Chondrocyte (in vitro differentiated cells): ENCODE measurements at regions not wholly inside any gene's neighbourhood (a gene's known extent, or its start where the extent isn't known, plus 50 kb on each side); places are given as distances from the start of the nearest gene placed in this dataset.

Source experiments
- DNase-seq: peaks from one replicate; pipeline ENCODE4 v3.0.0; 2021; ENCODE audit warnings: mixed read lengths, low spot score
- H3K27ac Mint-ChIP-seq: one replicate; pipeline ENCODE4 v1.8.0; 2021; ENCODE audit warnings: mild to moderate bottlenecking, moderate library complexity, mixed read lengths; ENCODE audit not compliant: unreplicated experiment
- H3K27me3 Mint-ChIP-seq: 2 replicates; pipeline ENCODE4 v1.8.0; 2021; ENCODE audit warnings: low read depth, mixed read lengths
- H3K36me3 Mint-ChIP-seq: 2 replicates; pipeline ENCODE4 v1.8.0; 2021; ENCODE audit warnings: low read depth, mixed read lengths
- H3K4me1 Mint-ChIP-seq: 2 replicates; pipeline ENCODE4 v1.8.0; 2021; ENCODE audit warnings: low read depth, mild to moderate bottlenecking, mixed read lengths
- H3K4me3 Mint-ChIP-seq: one replicate; pipeline ENCODE4 v1.8.0; 2021; ENCODE audit warnings: mild to moderate bottlenecking, moderate library complexity, mixed read lengths; ENCODE audit not compliant: unreplicated experiment
- H3K9me3 Mint-ChIP-seq: 2 replicates; pipeline ENCODE4 v1.8.0; 2021; ENCODE audit warnings: low read depth, mixed read lengths
- CTCF ChIP-seq: fragments of 200-600 bp; sonication (generic); IDR thresholded peaks from 2 replicates; pipeline ENCODE4 v1.5.0; 2021; ENCODE audit warnings: antibody characterized with exemption, mild to moderate bottlenecking, moderate library complexity

- Mint-ChIP-seq H3K9me3 (no peaks in the 10 kb centered on the region), H3K36me3 (no peaks in the 10 kb centered on the region), H3K27me3 (no peaks in the 10 kb centered on the region), H3K27ac (no peak overlapping the region), H3K4me1 (no peaks in the 10 kb centered on the region), H3K4me3 (no peak overlapping the region)
- no peak for TF ChIP-seq CTCF
- DNase-seq: no peak
Observed at GRCh38 chr3:36305929-36306520, 74.3 kb upstream of the STAC start.

DNA sequence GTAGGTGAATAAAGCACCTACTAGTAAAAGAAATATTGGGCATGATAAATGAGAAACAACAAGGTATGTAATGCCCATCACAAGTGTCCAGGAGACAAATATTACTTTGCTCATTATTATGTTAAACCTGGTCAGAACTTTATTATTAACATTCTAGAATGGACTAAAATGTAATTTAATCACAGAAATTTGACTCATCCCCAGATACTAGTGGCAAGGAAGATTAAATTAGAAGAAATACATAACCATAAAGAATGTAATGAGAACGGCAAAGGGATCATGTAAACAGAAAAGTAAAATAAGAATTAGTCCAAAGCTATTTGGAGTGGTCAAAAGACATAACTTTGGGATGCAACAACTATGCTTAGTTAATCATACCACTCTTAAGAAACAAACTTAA, 71.2 kb upstream of the STAC start:
- H3K4me1 Mint-ChIP-seq: no peaks in the 10 kb centered on the region
- no peaks in the 10 kb centered on the region for H3K9me3 Mint-ChIP-seq
- H3K27me3 Mint-ChIP-seq: no peaks in the 10 kb centered on the region
- no peak overlapping the region for H3K27ac Mint-ChIP-seq
- no peak for TF ChIP-seq CTCF
- no peaks in the 10 kb centered on the region for H3K36me3 Mint-ChIP-seq
- no peak overlapping the region for H3K4me3 Mint-ChIP-seq
- DNase-seq: no peak

DNA sequence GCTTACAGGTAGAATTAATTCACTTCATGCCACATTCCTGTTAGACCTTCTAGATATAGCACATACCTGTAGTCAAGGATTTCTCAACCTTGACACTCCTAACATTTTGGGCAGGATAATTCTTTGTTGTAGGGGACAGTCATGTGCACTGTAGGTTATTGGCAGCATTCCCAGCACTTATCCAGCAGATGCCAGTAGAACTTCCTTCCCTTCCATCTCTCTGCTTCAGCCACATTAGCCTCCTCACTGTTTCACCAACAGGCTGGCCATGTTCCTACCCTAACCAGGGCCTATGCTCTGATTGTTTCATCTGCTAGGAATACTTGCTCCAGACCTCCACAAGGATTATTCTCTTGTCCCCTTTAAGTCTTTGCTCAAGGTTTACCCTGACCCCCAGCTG, 68.0 kb upstream of the STAC start:
- no peak for TF ChIP-seq CTCF
- H3K27me3 Mint-ChIP-seq: no peaks in the 10 kb centered on the region
- DNase-seq: no peak
- H3K36me3 Mint-ChIP-seq: peaks cover 1% of the 10 kb centered on the region
- no peak overlapping the region for H3K4me3 Mint-ChIP-seq
- H3K27ac Mint-ChIP-seq: no peak overlapping the region
- H3K4me1 Mint-ChIP-seq: no peaks in the 10 kb centered on the region
- H3K9me3 Mint-ChIP-seq: peaks cover 12% of the 10 kb centered on the region

DNA sequence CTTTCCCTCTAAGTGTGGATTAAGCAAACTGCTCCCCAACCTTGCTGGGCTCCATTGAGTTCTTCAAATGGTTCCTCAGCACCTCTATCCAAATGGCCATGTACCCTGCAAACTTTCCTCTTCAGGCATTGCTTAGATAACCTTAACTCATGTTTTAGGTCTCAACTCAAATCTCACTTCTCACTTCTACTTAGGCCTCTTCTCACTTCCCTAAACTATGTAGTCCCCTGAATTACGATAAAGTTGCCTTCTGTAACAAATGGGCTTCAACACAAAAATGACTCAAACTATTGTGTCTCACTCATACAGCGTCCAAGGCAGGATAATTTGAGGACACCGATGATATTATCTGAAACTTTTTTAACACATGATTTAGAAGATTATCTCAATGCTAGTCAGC, 62.4 kb upstream of the STAC start:
- TF ChIP-seq CTCF: no peak
- Mint-ChIP-seq H3K4me1 (no peaks in the 10 kb centered on the region), H3K27me3 (no peaks in the 10 kb centered on the region), H3K27ac (no peak overlapping the region), H3K36me3 (peaks cover 1% of the 10 kb centered on the region), H3K4me3 (no peak overlapping the region), H3K9me3 (peaks cover 12% of the 10 kb centered on the region)
- no peak for DNase-seq

DNA sequence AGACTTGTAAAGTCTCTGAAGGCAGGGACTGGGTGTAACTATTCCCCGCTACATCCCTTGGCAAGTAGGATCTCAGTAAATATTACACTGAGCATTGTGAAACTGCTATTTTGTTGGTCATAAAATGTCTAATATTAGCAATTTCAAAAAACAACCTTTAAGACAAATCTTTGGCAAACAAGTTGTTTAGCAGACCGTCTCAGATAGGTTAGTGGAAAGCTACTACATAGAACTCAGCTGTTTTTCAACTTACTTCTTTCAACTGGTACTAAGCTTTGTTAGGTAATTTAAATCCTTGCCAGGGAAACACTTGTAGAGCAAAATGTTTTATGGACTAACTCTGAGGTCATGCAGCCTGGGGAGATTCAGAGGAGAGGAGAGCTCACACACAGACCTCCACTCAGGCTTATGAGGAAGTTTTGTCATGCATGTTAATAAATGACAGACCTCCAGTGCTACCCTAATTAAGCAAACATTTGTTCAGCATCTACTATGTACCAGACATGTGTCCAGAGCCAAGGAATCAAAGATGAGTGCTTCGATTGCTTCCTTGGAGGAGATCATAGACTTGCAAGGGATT, 61.6 kb upstream of the STAC start:
- Mint-ChIP-seq H3K36me3 (peaks cover 1% of the 10 kb centered on the region), H3K4me1 (no peaks in the 10 kb centered on the region), H3K4me3 (no peak overlapping the region), H3K27me3 (no peaks in the 10 kb centered on the region), H3K27ac (no peak overlapping the region), H3K9me3 (peaks cover 15% of the 10 kb centered on the region)
- no peak for TF ChIP-seq CTCF
- DNase-seq: no peak
